Retinal pigment epithelial cell (primary cell): ENCODE measurements at regions not wholly inside any gene's neighbourhood (a gene's known extent, or its start where the extent isn't known, plus 50 kb on each side); places are given as distances from the start of the nearest gene placed in this dataset.

ENCODE experiments used
- DNase-seq: peaks from one replicate; pipeline ENCODE4 v3.0.0-alpha.2; 2010; ENCODE audit warnings: low read depth
- H3K4me3 ChIP-seq: 2 replicates; pipeline ENCODE4 v1.5.1; 2011; ENCODE audit warnings: mild to moderate bottlenecking, low read length, control low read depth, moderate library complexity
- TF ChIP-seq, protein P1 (sequence below): conservative IDR thresholded peaks from 2 replicates; pipeline ENCODE4 v1.5.1; 2011; ENCODE audit warnings: low read depth, low read length, control low read depth, inconsistent platforms

- no peak for DNase-seq
- TF ChIP-seq, protein P1, sequence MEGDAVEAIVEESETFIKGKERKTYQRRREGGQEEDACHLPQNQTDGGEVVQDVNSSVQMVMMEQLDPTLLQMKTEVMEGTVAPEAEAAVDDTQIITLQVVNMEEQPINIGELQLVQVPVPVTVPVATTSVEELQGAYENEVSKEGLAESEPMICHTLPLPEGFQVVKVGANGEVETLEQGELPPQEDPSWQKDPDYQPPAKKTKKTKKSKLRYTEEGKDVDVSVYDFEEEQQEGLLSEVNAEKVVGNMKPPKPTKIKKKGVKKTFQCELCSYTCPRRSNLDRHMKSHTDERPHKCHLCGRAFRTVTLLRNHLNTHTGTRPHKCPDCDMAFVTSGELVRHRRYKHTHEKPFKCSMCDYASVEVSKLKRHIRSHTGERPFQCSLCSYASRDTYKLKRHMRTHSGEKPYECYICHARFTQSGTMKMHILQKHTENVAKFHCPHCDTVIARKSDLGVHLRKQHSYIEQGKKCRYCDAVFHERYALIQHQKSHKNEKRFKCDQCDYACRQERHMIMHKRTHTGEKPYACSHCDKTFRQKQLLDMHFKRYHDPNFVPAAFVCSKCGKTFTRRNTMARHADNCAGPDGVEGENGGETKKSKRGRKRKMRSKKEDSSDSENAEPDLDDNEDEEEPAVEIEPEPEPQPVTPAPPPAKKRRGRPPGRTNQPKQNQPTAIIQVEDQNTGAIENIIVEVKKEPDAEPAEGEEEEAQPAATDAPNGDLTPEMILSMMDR, result no peak
- H3K4me3 ChIP-seq, result no peak overlapping the region
These were observed 435.4 kb upstream of the RGMA start for GRCh38 chr15:93524432-93524831.

DNA sequence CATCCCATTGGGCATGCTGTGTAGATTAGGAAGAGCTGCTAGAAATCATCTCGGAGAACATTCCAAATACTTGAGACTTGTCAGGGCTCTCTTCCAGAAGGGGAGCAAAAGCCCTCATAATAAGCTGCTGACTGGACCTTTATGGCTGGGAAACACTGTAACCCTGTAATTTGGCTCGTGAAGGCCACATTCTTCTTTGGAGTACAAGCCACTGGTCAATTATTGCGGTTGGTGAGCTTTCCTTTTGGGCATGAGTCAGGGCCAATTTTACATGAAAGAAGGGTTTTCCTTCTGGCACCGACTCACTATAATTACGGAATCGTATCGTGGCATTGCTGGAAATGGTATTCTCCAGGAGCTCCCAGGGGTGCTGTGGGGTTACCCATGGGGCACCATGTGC is 434.5 kb upstream of the RGMA start:
- TF ChIP-seq, protein P1, result no peak
- no peak overlapping the region for H3K4me3 ChIP-seq
- DNase-seq, result no peak

- no peak for DNase-seq
- no peak overlapping the region for H3K4me3 ChIP-seq
- TF ChIP-seq, protein P1, result no peak
These were observed 431.2 kb upstream of the RGMA start for GRCh38 chr15:93520206-93520605.

GRCh38 chr15:93519599-93519998 is 430.6 kb upstream of the RGMA start:
- no peak for DNase-seq
- no peak overlapping the region for H3K4me3 ChIP-seq
- TF ChIP-seq, protein P1, result no peak

- no peak overlapping the region for H3K4me3 ChIP-seq
- TF ChIP-seq, protein P1, result no peak
- no peak for DNase-seq
These were observed 428.2 kb upstream of the RGMA start for GRCh38 chr15:93517176-93517575.

GRCh38 chr15:93515256-93516051 is 426.4 kb upstream of the RGMA start:
- H3K4me3 ChIP-seq, result no peak overlapping the region
- TF ChIP-seq, protein P1, result no peak
- no peak for DNase-seq

DNA sequence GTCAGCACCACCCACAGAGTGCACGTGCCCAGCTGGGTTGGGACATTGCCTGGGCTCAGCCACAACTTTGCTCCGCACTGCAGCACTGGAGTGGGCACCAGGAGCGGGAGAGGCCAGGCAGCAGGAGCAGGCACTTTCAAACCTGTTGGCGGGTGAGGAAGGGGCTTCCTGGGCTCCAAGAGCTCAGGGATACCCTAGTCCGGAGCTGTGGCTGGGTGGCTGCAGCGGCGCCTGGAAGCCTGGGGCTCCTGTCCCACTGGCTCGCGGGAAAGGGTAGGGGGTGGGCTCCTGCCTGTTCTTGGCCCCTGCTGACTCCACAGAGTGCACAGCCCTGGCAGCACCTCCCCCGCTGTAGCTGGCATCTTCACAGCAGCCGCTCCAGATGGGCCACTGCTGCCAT is 417.6 kb upstream of the RGMA start:
- DNase-seq, result no peak
- TF ChIP-seq, protein P1, result no peak
- no peak overlapping the region for H3K4me3 ChIP-seq
